ENCODE measurements at regions not wholly inside any gene's neighbourhood (a gene's known extent, or its start where the extent isn't known, plus 50 kb on each side); places are given as distances from the start of the nearest gene placed in this dataset.
"Not testable (repeated sequence)": the region's sequence is repeated elsewhere in the genome, so short reads cannot be mapped to it uniquely, and the experiment has no call there.

DNA sequence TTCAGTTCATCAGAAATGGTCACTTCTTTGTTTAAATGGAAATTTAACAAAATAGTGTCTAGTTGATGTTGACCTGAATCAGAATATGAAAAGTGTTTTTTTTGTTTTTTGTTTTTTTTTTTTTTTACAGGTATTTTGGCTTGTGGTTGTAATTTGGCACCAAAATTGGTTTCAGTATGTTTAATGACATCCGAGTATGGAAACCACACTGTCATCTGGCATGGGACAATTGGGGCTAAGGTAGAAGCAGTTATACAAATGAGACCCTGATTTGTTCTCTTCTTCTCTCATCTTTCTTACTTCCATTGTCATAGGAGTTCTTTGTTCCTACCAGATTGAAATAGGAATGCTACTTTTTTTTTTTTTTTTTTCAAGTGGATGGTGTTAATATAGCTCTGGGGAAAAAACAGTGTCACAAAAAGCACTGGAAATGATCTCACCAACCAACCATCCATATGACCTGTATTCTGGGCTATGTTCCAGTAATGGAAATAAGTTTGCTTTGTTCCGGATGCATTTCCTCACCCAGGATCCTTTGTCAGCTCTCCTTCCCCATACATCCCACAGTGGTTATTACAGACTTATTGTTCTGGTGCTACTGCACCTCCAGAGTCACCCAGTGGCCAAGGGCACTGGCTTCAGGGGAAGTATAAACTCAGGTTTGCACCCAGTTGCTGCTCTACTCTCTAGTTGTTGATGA, 95.8 kb downstream of the ATXN3L start:
- DNase-seq (ENCODE audit: low spot score) = peak; percentile 27

DNA sequence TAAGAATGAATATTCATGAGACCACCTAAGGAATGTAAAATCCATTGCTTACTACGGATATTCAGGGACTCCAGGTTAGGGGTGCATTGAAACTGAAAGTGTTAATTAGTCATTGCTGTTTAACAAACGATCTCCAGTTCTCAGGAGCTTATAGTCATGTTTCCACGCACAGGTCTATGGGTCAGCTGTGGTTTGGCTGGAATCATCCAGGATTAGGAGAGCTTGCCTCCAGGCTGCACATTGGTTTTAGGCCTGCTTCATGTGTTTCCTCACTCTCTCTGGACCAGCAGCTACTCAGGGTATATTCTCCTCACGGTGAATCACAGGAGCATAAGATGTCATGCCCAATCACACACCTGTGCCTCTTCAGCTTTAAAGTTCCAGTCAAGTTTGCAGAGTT, 98.9 kb downstream of the ATXN3L start:
- DNase-seq (ENCODE audit: low spot score) = no peak

DNA sequence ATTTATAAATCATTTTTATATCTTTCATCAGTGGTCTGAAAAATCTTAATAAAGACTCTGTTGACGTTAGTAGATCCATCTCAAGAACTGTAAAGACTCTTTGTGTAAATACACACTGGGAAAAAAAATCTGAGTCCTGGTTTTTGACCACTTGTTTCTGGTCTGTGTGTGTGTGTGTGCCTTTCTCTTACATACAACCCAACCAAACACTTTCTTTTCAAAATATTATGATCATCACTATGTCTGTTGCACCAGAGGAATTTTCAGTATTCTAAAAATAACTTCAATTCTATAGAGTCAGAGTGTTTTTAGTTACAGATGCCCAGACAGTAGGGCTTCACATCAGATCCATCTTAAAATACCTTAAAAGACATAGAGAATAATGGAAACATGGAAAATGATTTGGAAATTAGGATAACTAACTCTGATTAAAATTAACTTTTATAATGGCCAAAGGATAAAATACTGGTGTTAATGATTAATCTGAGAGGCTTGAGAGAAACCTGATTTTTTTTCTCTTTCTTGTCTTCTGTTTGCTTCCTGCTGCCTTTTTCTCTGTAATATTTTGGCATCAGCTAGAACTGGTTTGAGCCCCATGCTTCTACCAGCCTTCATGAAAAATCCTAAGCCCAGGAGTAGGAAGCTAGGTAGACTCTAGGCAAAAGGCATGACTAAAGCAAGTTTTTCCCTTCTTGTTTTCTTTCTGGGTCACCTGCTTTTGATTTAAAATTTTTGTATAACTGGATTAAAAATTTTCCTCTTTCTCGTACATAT, 99.7 kb downstream of the ATXN3L start:
- DNase-seq (ENCODE audit: low spot score) = no peak

DNA sequence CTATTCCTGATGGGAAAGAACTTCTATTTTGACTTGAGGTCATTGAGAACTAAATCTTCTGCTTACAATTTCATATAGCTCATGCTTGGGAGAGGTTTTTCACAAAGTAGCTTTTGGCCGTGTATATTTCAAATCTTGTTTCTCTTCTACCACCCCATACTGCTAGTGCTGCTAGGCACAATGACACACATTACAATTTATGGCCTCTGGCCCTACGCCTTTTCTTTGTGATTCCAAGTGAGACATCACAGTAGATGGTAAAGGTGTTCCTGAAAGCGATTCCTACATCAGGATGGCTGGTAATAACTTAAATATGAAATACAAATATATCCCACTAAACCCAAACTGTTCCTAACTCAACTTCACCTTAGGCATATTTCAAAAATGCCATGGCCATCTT, 101.1 kb downstream of the ATXN3L start:
- DNase-seq (ENCODE audit: low spot score) = no peak

DNA sequence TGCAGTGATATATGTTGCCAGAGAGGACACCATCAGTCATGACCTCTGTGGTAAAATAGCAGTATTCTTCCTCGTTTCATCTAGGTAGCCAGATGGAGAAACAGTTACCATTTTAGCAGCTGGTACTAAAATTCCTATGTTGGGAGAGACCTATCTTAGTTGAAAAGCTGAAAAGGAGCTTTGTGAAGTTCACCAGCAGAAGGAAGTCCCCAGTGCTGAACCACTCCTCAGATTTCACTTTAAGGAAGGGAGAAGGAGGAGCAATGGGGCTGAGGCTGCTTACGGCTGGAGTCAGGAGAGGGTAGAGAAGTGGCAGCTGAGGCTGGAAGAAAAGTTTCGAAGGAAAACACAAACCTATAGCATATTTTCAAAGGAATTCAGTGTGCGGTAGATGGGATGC, 103.7 kb downstream of the ATXN3L start:
- no peak for DNase-seq (ENCODE audit: low spot score)

DNA sequence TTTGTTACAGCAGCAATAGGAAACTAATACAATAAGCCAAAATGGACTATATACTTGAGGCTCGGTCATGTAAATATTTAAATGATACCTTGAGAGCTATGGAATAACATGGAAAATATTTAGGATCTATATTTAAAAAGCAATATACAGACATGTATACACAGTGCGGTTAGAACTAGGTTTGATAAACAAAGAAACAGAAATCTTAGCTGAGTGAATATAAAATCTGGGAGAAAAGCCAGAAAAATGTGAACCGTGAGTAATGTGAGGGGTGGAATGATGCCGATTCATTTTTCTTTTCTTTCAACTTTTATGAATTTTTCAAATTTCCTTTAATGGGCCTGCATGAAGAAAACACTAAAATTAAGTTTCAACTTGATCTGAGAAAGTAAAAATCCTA, 104.1 kb downstream of the ATXN3L start:
- DNase-seq (ENCODE audit: low spot score) = no peak

DNA sequence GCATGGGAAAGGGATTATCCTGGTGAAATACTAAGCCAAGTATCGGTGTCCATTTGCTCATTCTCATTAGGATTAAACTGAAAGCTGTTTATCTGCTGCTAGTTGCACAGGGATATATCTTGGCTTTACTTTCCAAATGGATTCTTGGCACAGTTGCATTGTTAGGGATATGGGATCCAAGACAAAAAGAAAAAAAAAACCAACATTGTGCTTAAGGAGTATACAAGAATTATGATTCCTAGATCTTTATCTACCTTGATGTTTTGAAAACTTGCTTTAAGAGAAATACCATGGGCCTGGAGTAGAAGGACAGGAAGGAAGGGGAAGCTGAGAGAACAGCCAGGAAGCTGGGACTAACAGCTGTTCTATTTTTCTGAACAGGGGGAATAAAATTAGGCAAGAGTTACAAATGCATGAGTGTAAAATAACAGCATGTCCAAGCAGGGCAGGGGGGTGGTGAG, 107.6 kb downstream of the ATXN3L start:
- DNase-seq (ENCODE audit: low spot score) = no peak

DNA sequence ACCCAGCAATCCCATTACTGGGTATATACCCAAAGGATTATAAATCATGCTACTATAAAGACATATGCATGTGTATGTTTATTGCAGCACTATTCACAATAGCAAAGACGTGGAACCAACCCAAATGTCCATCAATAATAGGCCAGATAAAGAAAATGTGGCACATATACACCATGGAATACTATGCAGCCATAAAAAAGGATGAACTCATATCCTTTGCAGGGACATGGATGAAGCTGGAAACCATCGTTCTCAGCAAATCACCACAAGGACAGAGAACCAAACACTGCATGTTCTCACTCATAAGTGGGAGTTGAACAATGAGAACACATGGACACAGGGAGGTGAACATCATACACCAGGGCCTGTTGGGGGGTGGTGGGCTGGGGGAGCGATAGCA, 109.7 kb downstream of the ATXN3L start:
- DNase-seq (ENCODE audit: low spot score) = not testable (repeated sequence)

DNA sequence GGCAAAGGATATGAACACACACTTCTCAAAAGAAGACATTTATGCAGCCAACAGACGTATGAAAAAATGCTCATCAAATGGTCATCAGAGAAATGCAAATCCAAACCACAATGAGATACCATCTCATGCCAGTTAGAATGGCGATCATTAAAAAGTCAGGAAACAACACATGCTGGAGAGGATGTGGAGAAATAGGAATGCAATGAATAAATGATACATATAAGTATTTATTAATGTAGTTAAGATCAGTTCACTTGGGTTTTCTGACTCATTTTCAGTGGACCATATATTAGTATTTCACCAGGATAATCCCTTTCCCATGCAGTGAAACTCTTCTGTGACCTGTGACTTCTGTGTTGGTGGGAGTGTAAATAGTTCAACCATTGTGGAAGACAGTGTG, 110.1 kb downstream of the ATXN3L start:
- DNase-seq (ENCODE audit: low spot score) = not testable (repeated sequence)

DNA sequence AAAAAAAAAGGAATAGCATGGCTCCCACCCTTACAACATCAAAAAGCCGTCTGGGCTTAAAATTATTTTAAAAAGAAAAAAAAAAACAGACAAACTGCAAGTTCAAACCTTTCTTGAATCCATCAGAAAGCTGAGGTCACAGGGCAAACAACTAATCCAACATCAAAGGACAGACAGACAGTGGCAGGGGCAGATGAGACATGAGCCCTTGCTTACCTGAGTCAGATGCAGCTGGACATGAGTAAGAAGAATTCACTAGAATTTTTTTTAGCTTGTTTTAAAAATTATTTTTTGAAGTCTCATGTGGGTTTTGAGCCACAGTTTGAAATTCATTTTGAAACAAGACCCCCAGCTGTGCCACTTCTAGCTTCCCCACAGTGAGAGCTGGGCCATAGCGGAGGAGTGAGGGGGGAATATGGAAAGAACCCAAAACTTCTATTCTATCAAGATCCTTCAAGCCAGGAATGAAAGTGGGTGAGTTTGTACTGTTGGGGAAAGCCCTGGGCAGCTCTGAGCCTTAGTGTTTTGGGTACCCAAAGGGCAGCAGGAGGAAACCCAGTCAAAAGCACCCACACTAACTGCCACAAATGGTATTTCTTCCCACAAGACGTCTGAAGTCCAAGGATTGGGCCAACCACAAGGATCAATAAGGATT, 111.4 kb downstream of the ATXN3L start:
- no peak for DNase-seq (ENCODE audit: low spot score)

DNA sequence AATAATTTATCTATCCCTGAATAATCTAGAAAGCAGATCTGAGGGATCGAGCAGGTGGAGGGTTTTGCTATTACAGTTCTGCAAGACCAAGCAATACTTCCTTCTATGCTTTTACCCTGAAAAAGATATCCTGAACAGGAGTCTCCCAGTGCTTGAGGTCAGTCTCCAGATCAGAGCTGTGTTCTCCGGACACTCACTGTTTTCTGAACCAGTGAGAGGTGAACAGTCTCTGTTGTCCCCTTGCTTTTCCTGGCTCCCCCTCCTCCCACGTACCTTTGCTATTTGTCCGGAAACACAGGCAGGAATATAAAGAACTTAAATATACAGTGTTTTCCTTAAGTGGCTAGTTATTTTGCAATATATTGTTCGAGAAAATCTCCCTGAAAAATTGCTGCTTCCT, 116.6 kb downstream of the ATXN3L start:
- no peak for DNase-seq (ENCODE audit: low spot score)

DNA sequence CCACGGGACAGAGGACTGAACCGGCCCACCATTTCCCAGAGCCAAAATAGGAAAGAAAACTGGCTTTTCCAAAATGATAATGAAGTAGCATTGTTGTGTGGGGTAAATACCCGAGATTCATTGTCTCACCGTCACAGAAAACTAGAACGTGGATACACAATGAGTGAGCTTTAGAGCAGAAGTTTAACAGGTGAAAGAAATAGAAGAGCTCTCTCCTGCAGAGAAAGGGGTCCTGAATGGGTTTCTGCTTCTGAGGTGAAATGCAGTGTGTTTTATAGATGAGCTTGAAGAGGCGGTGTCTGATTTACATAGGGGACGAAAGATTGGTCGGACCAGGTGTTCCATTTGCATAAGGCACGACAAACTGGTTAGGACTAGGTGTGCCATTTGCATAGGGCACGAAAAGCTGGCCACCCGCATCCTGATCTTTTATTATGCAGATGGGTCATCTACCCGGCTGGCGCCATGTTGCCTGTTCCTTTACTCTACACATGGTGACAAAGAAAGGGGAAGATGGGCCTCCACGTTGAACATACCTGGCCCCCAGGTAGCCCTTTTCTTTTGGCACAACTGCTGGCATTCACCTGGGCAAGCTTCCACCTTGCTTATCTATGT, 118.1 kb downstream of the ATXN3L start:
- no peak for DNase-seq (ENCODE audit: low spot score)

DNA sequence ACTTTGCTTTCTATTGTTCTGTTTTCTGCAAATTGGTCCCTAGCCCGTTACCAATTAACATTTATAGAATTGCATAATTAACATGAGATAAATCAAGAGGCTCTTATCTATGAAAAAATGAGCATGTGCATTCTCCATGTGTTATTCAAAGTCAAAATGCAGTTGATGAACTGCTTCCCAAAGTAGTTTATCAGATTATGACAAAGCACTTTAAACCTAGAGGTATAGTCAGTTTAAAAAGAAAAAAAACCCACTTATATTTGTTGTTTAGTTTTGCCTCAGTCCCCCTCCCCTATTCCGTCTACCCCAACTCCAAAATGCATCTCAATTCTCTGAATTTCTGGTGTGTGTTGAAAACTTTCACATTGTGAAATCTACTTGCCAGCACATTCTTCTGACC, 119.5 kb downstream of the ATXN3L start:
- DNase-seq (ENCODE audit: low spot score) = no peak

DNA sequence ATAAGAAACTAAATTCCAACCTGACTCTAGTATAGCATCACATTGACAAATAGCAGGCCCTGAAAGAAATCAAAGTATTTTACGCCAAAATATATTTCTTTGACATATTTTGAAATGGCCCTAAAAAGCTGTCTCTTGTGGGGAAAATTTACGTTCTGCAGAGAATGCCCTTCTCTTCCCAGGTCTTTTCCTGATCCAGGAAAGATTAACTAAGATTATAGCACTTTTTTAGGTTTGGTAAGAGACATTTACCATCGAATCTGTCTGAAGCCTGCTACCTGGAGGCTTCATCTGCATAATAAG, 121.1 kb downstream of the ATXN3L start:
- no peak for DNase-seq (ENCODE audit: low spot score)

DNA sequence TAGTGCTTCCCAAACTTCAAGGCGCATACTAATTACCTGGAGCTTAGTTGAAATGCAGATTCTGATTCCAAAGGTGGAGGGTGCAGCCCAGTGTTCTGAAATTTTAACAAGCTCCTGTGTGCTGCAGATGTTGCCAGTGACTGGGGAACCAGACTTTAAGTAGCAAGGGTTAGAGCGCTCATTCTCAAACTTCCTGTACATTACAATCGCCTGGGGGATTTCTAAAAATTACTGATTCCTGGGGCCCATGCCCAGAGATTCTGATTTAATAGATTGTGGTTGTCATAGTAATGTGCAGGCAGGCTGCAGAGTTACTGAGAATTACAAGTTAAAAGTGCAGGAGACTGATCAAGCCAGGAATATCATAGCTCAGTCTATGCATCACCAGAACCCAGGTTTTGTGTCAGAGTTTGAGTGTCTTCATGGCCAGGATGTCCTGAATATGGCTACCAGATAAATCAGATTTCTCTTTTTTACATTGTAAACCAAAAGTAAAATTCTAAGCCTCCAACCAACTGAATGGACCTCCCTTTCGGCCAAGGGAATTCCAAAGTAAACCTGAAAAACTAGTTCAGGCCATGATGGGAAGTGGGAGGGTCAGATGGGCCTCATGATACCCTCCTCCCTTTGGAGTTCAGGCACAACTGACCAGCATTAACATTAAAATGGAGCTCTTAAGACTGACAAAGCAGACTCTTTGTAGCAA, 121.6 kb downstream of the ATXN3L start:
- no peak for DNase-seq (ENCODE audit: low spot score)

DNA sequence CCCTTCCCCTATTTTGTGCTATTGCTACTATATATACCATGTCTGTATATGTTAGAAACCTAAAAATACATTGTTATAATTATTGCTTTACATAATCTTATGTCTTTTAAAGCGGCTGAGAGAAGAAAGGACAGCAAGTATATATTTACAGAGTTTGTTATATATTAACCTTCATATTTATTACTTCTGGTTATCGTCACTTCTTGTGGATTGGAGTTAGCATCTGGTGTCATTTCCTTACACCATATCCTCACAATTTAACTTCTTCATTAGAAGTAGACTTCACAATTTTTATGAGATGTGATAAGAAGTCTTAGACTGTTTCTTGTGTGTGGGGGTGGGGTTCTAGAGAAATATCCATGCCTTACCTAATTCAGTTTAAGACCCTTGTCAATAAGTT, 123.1 kb downstream of the ATXN3L start:
- no peak for DNase-seq (ENCODE audit: low spot score)

DNA sequence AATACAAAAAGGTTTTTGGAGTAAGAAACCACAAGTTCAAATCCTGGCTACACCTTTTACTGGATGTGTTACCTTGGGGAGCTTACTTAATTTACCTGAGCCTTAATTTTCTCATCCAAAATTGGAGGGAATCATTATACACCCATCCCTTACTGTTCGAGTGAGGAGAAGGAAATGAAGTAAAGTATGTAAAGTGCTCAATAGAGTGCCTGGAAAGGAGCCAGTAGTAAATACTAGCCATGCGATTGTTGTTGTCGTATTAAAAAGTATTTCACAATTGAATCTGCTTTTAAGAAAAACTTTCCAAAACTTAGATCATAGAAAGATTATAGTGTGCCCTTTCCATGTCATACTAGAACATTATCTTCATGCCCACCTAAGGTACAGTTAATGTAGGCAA, 124.5 kb downstream of the ATXN3L start:
- DNase-seq (ENCODE audit: low spot score) = no peak

DNA sequence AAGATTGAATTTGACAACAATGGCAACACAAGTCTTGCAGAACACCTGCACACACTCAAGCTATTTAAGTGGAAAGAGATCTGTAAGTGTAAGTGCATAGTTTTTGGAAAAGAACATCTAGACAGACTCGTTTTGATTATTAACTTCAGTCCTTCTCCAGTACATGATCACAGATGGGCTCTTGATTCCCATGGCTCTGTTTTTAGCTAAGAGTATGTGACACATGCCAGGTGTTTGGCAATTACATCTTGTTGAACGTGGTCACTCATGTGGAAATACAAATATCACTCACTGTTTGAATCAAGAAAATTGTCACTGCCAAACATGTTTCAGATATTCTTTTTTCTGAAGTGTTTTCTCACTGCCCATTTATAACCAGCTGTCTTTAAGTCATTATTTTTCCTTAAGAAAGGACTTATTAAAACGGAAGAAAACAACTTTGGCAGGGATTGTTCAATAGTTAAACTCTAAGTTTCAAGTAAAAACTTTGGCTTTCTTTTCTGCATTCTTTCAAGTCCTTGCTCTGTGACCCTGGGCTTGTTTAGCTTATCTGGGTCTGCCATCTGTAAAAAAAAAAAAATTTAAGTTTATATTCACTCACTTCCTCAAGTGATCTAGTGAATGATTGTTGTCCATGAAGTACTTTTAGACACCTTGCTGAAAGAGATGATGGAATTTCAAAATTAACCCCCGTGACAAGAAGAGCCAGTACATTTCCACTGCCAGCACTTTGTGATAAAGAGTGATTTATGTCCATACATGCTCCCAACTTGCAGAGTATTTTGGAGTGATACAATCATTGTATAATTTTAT, 125.4 kb downstream of the ATXN3L start:
- no peak for DNase-seq (ENCODE audit: low spot score)

DNA sequence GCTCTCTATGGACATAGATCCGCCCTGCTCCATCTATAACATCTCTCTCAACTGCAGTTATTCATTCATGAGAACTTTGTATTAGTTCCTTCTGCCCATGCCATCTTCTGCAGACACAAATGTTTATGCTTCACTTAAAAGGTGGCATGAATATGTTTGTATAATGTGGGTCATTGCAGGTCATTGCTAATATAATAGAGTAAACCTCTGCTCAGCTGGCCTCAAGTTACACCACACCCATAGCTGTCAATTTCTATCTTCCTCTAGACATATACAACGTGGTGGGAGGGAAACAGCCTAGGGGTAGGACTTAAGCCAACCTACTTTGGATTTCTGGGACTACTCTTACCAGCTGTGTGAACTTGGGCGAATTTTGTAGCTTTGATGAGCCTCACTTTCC, 129.8 kb downstream of the ATXN3L start:
- no peak for DNase-seq (ENCODE audit: low spot score)

DNA sequence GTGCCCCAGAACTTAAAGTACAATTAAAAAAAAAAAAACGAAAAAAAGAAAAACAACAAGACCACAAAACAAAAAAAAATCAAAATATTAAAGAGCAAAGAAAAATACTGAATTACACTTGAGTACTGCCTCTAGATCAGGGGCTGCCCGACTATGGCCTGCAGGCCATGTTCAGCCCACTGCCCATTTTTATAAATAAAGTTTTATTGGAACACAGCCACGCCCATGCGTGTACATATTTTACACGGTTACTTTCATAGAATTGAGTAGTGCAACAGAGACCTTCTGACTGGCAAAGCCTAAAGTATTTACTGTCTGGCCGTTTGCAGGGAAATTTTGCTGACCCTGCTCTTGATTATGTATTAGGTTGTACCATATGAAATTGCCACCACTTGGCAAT, 130.5 kb downstream of the ATXN3L start:
- no peak for DNase-seq (ENCODE audit: low spot score)

DNA sequence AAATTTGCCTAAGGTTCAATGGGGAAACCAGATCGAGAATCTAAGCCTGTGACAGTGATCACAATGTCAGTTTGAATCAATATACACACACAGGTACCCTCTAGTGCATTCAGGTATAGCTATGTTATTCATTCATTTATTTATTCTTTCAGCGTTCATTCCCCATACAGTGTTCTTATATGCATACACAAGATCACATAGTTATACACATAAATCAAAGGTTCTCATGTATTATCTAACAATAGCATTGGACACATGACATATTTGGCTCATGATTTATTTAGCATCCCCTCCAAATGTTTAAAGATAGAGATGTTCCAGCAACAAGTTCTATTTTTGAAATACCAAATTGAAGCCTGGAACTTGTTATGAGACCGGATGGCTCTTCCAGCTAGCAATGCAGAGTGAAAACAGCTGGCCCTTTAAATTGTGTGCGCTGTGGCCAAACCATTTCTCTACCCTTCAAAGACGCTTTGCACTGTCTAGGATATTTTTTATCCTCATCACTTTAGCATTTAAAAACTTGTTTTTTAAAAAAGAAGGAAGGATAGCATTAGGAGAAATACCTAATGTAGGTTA, 131.0 kb downstream of the ATXN3L start:
- DNase-seq (ENCODE audit: low spot score) = no peak

Data from mucosa of gallbladder (tissue), 1 donor.